HepG2 (cell line): ENCODE measurements at regions not wholly inside any gene's neighbourhood (a gene's known extent, or its start where the extent isn't known, plus 50 kb on each side); places are given as distances from the start of the nearest gene placed in this dataset.

Experiments
- ATAC-seq: fragments of 200-7000 bp; cut with Tn5 transposase; 3 replicates; pipeline ENCODE4 v1.9.1; 2020; ENCODE audit warnings: mild to moderate bottlenecking, moderate library complexity
- BruUV-seq: library from RNA; stranded (reverse); fragments of 400-500 nt; replicated peaks from 2 replicates; lab custom pipeline; 2021; lab: Mats Ljungman, UMichigan
- CTCF ChIA-PET: fragments of 300-600 bp; formaldehyde crosslinking; extraction: SDS; loops from one replicate; lab custom pipeline; 2021; ENCODE audit warnings: low total read pairs, inconsistent platforms, low intra/inter-chr PET ratio; lab: Yijun Ruan, JAX
- POLR2A ChIA-PET: fragments of 350-600 bp; sonication (Branson Sonifier 250); formaldehyde crosslinking; loops from one replicate; lab custom pipeline; 2020; ENCODE audit warnings: antibody characterized with exemption, inconsistent platforms; lab: Yijun Ruan, JAX
- DNase-seq: peaks from one replicate; pipeline ENCODE4 v3.0.0-alpha.2; 2015; ENCODE audit warnings: low spot score
- FAIRE-seq: peaks from 3 replicates; lab custom pipeline; 2011; peaks lifted over from hg19 to GRCh38; lab: Jason Lieb, UNC
- H2AFZ ChIP-seq: one replicate; pipeline ENCODE4 v1.6.1; 2011; ENCODE audit warnings: low read length, inconsistent platforms
- H3K27ac ChIP-seq: fragments of 300-600 bp; 3 replicates; pipeline ENCODE4 v1.8.0; 2011; ENCODE audit warnings: mixed run types, mild to moderate bottlenecking, mixed read lengths, low read length, inconsistent platforms; ENCODE audit not compliant: insufficient read depth; ENCODE audit errors: extremely low read length
- H3K27me3 ChIP-seq, 2 experiments: fragments of 200-600 bp in 1 of 2; 2 replicates in 1 of 2; 3 replicates in 1 of 2; pipeline versions ENCODE4 v1.6.0 to v1.8.0; 2011; ENCODE audit warnings: low read length in 2 of 2, mild to moderate bottlenecking in 2 of 2, moderate library complexity in 2 of 2, inconsistent platforms in 1 of 2; ENCODE audit not compliant: insufficient read depth in 2 of 2, control insufficient read depth in 1 of 2
- H3K36me3 ChIP-seq, 2 experiments: fragments of 200-600 bp in 1 of 2; replicated peaks in 1 of 2; 2 replicates in 1 of 2; 3 replicates in 1 of 2; pipeline versions ENCODE4 v1.5.1 to v1.8.0; 2011; ENCODE audit warnings: low read length in 2 of 2, inconsistent platforms in 1 of 2; ENCODE audit not compliant: insufficient read depth in 2 of 2, control insufficient read depth in 1 of 2
- H3K4me1 ChIP-seq: 2 replicates; pipeline ENCODE4 v1.5.1; 2012; ENCODE audit warnings: low read length, inconsistent platforms; ENCODE audit not compliant: insufficient read depth
- H3K4me2 ChIP-seq: 2 replicates; pipeline ENCODE4 v1.6.0; 2011; ENCODE audit warnings: low read depth, low read length, inconsistent platforms
- H3K4me3 ChIP-seq, 3 experiments: fragments of 200-600 bp in 1 of 3; sonication (generic), shearing (Covaris generic) in 1 of 3; replicated peaks in 1 of 3; 2 replicates each; pipeline ENCODE4 v1.5.1; 2011 to 2016; ENCODE audit warnings: low read length in 3 of 3, inconsistent platforms in 2 of 3, low read depth in 2 of 3, mild to moderate bottlenecking in 2 of 3, control low read depth in 1 of 3, mixed read lengths in 1 of 3; ENCODE audit not compliant: insufficient read depth in 1 of 3
- H3K79me2 ChIP-seq: one replicate; pipeline ENCODE4 v1.6.1; 2011; ENCODE audit warnings: low read length, inconsistent platforms; ENCODE audit not compliant: insufficient read depth
- H3K9ac ChIP-seq: 2 replicates; pipeline ENCODE4 v1.6.0; 2011; ENCODE audit warnings: mild to moderate bottlenecking, low read depth, low read length, inconsistent platforms; ENCODE audit not compliant: insufficient read depth
- H3K9me3 ChIP-seq: 2 replicates; pipeline ENCODE4 v1.5.1; 2012; ENCODE audit warnings: mild to moderate bottlenecking, low read length
- H4K20me1 ChIP-seq: 2 replicates; pipeline ENCODE4 v1.6.0; 2011; ENCODE audit warnings: inconsistent platforms, mild to moderate bottlenecking, low read length, moderate library complexity; ENCODE audit not compliant: insufficient read depth
- MAFF ChIP-seq: IDR thresholded peaks from 2 replicates; pipeline ENCODE4 v1.6.1; 2011; ENCODE audit warnings: low read depth, low read length, improper control_type of control experiment
- MAFK ChIP-seq, 2 experiments: IDR thresholded peaks in 1 of 2; conservative IDR thresholded peaks in 1 of 2; 2 replicates each; pipeline ENCODE4 v1.6.1; 2011; ENCODE audit warnings: improper control_type of control experiment in 2 of 2, low read length in 2 of 2
- SNAPC5 ChIP-seq: sonication (generic); formaldehyde crosslinking; IDR thresholded peaks from 2 replicates; pipeline ENCODE4 v1.8.1; 2023; ENCODE audit warnings: mild to moderate bottlenecking, missing genetic modification reagents, borderline replicate concordance
- SNRNP70 ChIP-seq: fragments of 200-400 bp; formaldehyde crosslinking; IDR thresholded peaks from 2 replicates; pipeline ENCODE4 v1.6.1; 2017; ENCODE audit warnings: mild to moderate bottlenecking, low read depth, low read length, moderate library complexity
- ZNF260 ChIP-seq: sonication (generic); formaldehyde crosslinking; IDR thresholded peaks from 2 replicates; pipeline ENCODE4 v1.4.0; 2020; ENCODE audit warnings: missing genetic modification reagents, low read depth, mild to moderate bottlenecking, borderline replicate concordance
- WGBS: methylation state at CpG from one replicate; pipeline ENCODE4 v1.1.6; 2017; ENCODE audit warnings: low lambda C conversion rate; 5-methylcytosine and 5-hydroxymethylcytosine counted together
- in situ Hi-C: cut with HindIII; loops from 2 replicates; pipeline ENCODE4 v1.10.0; 2017; ENCODE audit warnings: low pct_unique_long_range_greater_than_20kb; ENCODE audit not compliant: extremely low pct_ligation_motif_present
- intact Hi-C: fragments of 100-400 bp; cut with micrococcal nuclease; formaldehyde crosslinking; loops from one replicate; pipeline ENCODE4 v1.10.0; 2022; ENCODE audit not compliant: unreplicated experiment
- TF ChIP-seq, protein P1 (sequence below): sonication (generic); formaldehyde crosslinking; IDR thresholded peaks from 2 replicates; pipeline ENCODE4 v1.5.1; 2020; ENCODE audit warnings: mild to moderate bottlenecking, missing genetic modification reagents

DNA sequence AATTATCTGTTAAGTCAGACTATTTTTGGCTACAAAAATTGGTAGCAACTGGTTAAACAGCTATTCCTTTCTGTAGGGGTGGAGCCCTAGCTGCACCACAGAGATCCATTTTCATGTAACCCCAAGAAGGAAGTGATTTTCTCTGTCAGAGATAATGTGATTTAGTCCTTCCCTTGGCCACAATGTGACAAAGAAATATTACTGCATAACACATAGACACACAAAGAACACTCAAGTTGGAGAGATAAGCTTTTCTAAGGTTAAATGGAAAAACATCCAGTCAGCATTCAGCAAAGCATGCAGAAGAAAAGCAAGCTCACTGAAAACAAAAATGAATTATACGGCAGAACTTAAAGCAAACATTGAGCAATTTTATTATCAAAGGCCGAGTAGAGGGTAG is 227.8 kb upstream of the CDH9 start:
- Histone ChIP-seq H2AFZ (no peak overlapping the region), H3K36me3 (no peaks in the 10 kb centered on the region), H3K4me1 (no peaks in the 10 kb centered on the region), H3K79me2 (no peaks in the 10 kb centered on the region), H3K9ac (no peak overlapping the region), H4K20me1 (no peaks in the 10 kb centered on the region), H3K4me2 (no peak overlapping the region), H3K4me3 (no peak overlapping the region), H3K27me3 (no peaks in the 10 kb centered on the region), H3K9me3 (peaks cover 31% of the 10 kb centered on the region), H3K27ac (no peak overlapping the region)
- in situ Hi-C loops, result no loop called here
- ChIA-PET CTCF (no interaction called here), POLR2A (no interaction called here)
- no peak for DNase-seq
- no peak for ATAC-seq
- intact Hi-C loops, result no loop called here
- no peak for TF ChIP-seq SNAPC5 (CRISPR knock-in tag)
- no peak for TF ChIP-seq ZNF260
- peak; percentile 29; the same call in 1 of the 2 replicates for TF ChIP-seq MAFF
- TF ChIP-seq MAFK (conservative IDR thresholded peaks at IDR 0.05 in 1 of 2, IDR thresholded peaks at IDR 0.05 in 1 of 2; ENCODE audit: low read length in 2 of 2), result peak; percentile 19 to 40; a peak in 2 of 4 replicates
- TF ChIP-seq, protein P1, sequence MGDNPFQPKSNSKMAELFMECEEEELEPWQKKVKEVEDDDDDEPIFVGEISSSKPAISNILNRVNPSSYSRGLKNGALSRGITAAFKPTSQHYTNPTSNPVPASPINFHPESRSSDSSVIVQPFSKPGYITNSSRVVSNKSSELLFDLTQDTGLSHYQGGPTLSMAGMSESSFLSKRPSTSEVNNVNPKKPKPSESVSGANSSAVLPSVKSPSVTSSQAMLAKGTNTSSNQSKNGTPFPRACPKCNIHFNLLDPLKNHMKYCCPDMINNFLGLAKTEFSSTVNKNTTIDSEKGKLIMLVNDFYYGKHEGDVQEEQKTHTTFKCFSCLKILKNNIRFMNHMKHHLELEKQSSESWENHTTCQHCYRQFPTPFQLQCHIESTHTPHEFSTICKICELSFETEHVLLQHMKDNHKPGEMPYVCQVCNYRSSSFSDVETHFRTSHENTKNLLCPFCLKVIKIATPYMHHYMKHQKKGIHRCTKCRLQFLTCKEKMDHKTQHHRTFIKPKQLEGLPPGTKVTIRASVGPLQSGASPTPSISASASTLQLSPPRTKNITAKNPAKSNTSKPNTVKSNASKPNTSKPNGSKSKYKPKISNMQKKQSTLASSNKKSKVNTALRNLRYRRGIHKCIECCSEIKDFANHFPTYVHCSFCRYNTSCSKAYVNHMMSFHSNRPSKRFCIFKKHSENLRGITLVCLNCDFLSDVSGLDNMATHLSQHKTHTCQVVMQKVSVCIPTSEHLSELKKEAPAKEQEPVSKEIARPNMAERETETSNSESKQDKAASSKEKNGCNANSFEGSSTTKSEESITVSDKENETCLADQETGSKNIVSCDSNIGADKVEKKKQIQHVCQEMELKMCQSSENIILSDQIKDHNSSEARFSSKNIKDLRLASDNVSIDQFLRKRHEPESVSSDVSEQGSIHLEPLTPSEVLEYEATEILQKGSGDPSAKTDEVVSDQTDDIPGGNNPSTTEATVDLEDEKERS (CRISPR knock-in tag), result no peak
- TF ChIP-seq SNRNP70, result no peak
- no TSS peak for BruUV-seq
- 13% methylated on average over 2 of the region's 2 CpGs for WGBS
- no peak for FAIRE-seq
